Ascending aorta (tissue), 2 donors: ENCODE measurements at regions not wholly inside any gene's neighbourhood (a gene's known extent, or its start where the extent isn't known, plus 50 kb on each side); places are given as distances from the start of the nearest gene placed in this dataset.

ENCODE experiments used
- DNase-seq, 2 donors: peaks; one replicate each; pipeline ENCODE4 v3.0.0-alpha.2; 2019; ENCODE audit warnings: low spot score in 2 of 2
- H3K27ac ChIP-seq, 2 donors: fragments of 200-600 bp; sonication (generic); one replicate each; pipeline ENCODE4 v1.5.1; 2016 to 2017; ENCODE audit warnings: mild to moderate bottlenecking in 1 of 2
- H3K27me3 ChIP-seq: fragments of 200-600 bp; sonication (generic); one replicate; pipeline ENCODE4 v1.5.1; 2017
- H3K36me3 ChIP-seq, 2 donors: fragments of 200-600 bp; sonication (generic); one replicate each; pipeline ENCODE4 v1.5.1; 2016
- H3K4me1 ChIP-seq, 2 donors: fragments of 200-600 bp; sonication (generic); one replicate each; pipeline ENCODE4 v1.5.1; 2016 to 2017; ENCODE audit warnings: mild to moderate bottlenecking in 1 of 2
- H3K4me3 ChIP-seq, 2 donors: fragments of 200-600 bp; sonication (generic); one replicate each; pipeline ENCODE4 v1.5.1; 2016 to 2017; ENCODE audit warnings: mild to moderate bottlenecking in 1 of 2
- H3K9me3 ChIP-seq, 2 donors: fragments of 200-600 bp; sonication (generic); one replicate each; pipeline ENCODE4 v1.5.1; 2016
- CTCF ChIP-seq, 3 experiments: fragments of 200-600 bp in 2 of 3; fragments of 450-650 bp in 1 of 3; sonication (generic) in 2 of 3; IDR thresholded peaks; one replicate each; pipeline ENCODE4 v1.5.1; 2016 to 2019; ENCODE audit warnings: antibody characterized with exemption in 3 of 3, mild to moderate bottlenecking in 1 of 3, moderate library complexity in 1 of 3
- intact Hi-C: fragments of 100-400 bp; cut with DNase I; formaldehyde crosslinking; loops from one replicate; pipeline ENCODE4 v1.15.1; 2023

GRCh38 chr17:33434841-33435240 is 141.7 kb upstream of the ASIC2 start:
- TF ChIP-seq CTCF (IDR thresholded peaks at IDR 0.05) = no peak
- DNase-seq = no peak

GRCh38 chr17:33435721-33436301 is 142.7 kb upstream of the ASIC2 start:
- no peak overlapping the region for H3K27ac ChIP-seq
- no peak for DNase-seq
- no peaks in the 10 kb centered on the region for H3K36me3 ChIP-seq
- H3K9me3 ChIP-seq = no peaks in the 10 kb centered on the region
- intact Hi-C loops = no loop called here
- no peaks in the 10 kb centered on the region for H3K27me3 ChIP-seq
- TF ChIP-seq CTCF (IDR thresholded peaks at IDR 0.05) = no peak
- no peak overlapping the region for H3K4me3 ChIP-seq
- H3K4me1 ChIP-seq = no peaks in the 10 kb centered on the region

More at GRCh38 chr17:33434841-33435240, 141.7 kb upstream of the ASIC2 start:
- Histone ChIP-seq H3K27me3 (no peaks in the 10 kb centered on the region), H3K4me3 (no peak overlapping the region), H3K36me3 (no peaks in the 10 kb centered on the region), H3K9me3 (no peaks in the 10 kb centered on the region), H3K4me1 (no peaks in the 10 kb centered on the region), H3K27ac (no peak overlapping the region)
- intact Hi-C loops = no loop called here

GRCh38 chr17:33436321-33436720 is 143.2 kb upstream of the ASIC2 start:
- Histone ChIP-seq H3K4me1 (no peaks in the 10 kb centered on the region), H3K9me3 (no peaks in the 10 kb centered on the region), H3K36me3 (no peaks in the 10 kb centered on the region), H3K27ac (no peak overlapping the region), H3K4me3 (no peak overlapping the region), H3K27me3 (no peaks in the 10 kb centered on the region)
- intact Hi-C loops = no loop called here
- TF ChIP-seq CTCF (IDR thresholded peaks at IDR 0.05) = no peak
- DNase-seq = no peak

- no peak for TF ChIP-seq CTCF (IDR thresholded peaks at IDR 0.05)
- Histone ChIP-seq H3K4me3 (no peak overlapping the region), H3K9me3 (peaks cover 0 to 3% of the 10 kb centered on the region in 2 donors), H3K4me1 (no peaks in the 10 kb centered on the region), H3K27ac (no peak overlapping the region), H3K27me3 (no peaks in the 10 kb centered on the region), H3K36me3 (no peaks in the 10 kb centered on the region)
- intact Hi-C loops = no loop called here
- no peak for DNase-seq
Observed at GRCh38 chr17:33438139-33438538, 145.0 kb upstream of the ASIC2 start.

- H3K27ac ChIP-seq = no peak overlapping the region
- H3K4me3 ChIP-seq = no peak overlapping the region
- H3K27me3 ChIP-seq = no peaks in the 10 kb centered on the region
- intact Hi-C loops = no loop called here
- H3K36me3 ChIP-seq = no peaks in the 10 kb centered on the region
- H3K4me1 ChIP-seq = no peaks in the 10 kb centered on the region
- no peak for DNase-seq
- TF ChIP-seq CTCF (IDR thresholded peaks at IDR 0.05) = no peak
- peaks cover 0 to 3% of the 10 kb centered on the region in 2 donors for H3K9me3 ChIP-seq
Observed at GRCh38 chr17:33438578-33438977, 145.5 kb upstream of the ASIC2 start.

GRCh38 chr17:33442320-33442719 is 149.2 kb upstream of the ASIC2 start:
- intact Hi-C loops = no loop called here
- H3K4me3 ChIP-seq = no peak overlapping the region
- no peaks in the 10 kb centered on the region for H3K36me3 ChIP-seq
- H3K27me3 ChIP-seq = no peaks in the 10 kb centered on the region
- no peak for DNase-seq
- no peak for TF ChIP-seq CTCF (IDR thresholded peaks at IDR 0.05)
- peaks cover 0 to 3% of the 10 kb centered on the region in 2 donors for H3K9me3 ChIP-seq
- no peaks in the 10 kb centered on the region for H3K4me1 ChIP-seq
- H3K27ac ChIP-seq = no peak overlapping the region
